CD4-positive, alpha-beta T cell treated with Interleukin-12 subunit alpha and Interleukin-12 subunit beta, for 1 hour (primary cell): ENCODE measurements at regions not wholly inside any gene's neighbourhood (a gene's known extent, or its start where the extent isn't known, plus 50 kb on each side); places are given as distances from the start of the nearest gene placed in this dataset.
A peak's percentile ranks its signal among the peaks of the same experiment; 100 is the strongest.
"Not testable (repeated sequence)": the region's sequence is repeated elsewhere in the genome, so short reads cannot be mapped to it uniquely, and the experiment has no call there.

ENCODE experiments used
- DNase-seq: peaks from one replicate; pipeline ENCODE4 v3.0.0-alpha.2; 2020

DNA sequence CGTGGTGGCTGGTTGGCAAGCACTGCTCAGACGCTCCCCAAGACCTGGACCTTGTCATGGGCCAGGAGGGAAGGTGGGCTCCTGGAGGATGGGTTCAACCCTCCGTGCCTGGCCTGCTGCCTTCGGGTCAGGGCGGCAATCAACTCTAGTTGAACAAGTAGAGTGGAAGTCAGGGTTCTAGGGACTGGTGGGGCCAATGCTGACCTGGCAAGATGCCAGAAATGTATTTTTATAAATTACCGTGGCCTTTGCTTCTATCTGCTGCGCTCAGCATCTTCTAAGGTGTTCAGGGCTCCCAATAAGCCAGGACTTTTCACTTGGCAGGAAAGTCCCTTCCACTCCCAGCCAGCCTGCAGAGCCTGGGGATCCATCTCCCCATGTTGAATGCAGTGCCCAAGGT lies 207.1 kb upstream of the N4BP1 start:
- no peak for DNase-seq

- no peak for DNase-seq
Observed at GRCh38 chr16:48816393-48816792, 206.4 kb upstream of the N4BP1 start.

- no peak for DNase-seq
Observed at GRCh38 chr16:48814994-48815393, 205.0 kb upstream of the N4BP1 start.

DNA sequence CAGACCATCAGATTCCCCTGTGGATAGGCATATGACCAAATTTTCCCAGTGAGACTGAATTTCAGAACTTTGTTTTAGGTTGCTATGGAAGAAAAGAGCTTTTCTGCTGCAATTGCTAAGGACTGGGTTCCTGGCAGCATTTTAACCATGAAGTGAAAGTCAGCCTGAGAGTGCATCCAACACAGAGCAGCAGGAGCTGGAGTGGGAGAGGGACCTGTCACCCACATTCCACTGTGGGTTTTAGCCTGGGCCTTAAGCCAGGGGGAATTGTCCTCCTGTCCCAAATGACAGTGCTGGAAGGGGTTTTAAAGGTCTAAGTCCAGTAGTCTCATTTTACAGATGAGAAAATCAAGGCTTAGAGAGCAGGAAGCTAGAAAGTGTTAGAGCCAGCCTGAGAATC lies 203.5 kb upstream of the N4BP1 start:
- no peak for DNase-seq

DNA sequence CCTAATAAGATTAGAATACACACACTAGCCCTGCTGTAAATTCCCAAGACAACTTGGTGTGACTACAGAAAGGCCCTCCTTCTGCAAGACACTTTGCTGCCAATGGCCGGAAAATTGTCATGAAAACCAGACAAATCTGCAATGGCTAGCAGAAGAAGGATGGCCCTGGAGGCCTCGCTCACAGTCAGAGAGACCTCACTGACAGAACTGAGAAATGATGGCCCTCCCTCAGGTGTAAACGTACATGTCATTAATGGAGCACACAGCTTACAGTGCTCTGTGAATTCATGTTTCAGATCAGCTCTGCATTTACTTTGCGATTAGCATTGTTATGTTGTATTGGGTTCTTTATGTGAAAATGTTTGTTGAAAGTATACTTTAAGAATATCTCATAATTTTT lies 202.9 kb upstream of the N4BP1 start:
- DNase-seq, result no peak

DNA sequence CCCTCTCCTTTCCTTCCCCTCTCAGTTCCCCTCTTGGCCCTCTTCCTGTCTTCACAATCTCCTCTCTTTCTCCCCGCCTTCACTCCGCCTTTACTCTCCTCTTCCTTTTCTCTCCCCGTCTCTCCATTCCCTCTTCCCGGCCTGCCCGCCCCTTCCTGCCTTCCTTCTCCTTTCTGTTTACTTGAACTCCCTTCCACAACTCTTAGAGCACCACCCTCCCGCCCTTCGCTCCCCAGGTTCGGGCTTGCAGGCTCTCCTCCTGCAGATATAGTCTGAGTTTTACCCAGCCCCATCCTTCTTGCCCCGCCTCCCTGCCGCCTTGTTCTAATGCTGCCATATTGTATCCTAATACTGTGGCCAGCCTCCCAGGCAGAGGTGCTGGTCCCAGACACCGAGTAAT lies 201.5 kb upstream of the N4BP1 start:
- no peak for DNase-seq

GRCh38 chr16:48810803-48811453 lies 200.9 kb upstream of the N4BP1 start:
- no peak for DNase-seq

GRCh38 chr16:48810436-48810802 lies 200.4 kb upstream of the N4BP1 start:
- no peak for DNase-seq

DNA sequence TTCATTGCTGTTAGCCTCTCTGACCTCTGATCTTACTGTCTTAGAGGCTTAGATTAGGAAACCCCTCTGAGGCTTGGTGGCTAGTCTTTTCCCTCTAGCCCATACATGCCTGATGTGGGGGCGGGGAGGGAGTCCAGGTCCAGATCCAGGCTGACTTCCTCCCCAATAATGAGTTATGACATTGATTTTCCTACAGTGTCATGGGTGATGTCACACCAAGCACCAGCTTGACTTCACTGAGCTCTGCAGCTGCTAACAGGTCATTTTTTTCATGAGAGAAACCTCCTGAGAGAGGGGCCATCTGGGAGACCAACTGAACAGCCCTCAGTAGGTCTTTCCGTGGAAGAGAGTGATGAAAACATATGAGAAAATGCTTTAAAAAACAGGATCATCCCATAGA lies 180.2 kb upstream of the N4BP1 start:
- DNase-seq, result no peak

DNA sequence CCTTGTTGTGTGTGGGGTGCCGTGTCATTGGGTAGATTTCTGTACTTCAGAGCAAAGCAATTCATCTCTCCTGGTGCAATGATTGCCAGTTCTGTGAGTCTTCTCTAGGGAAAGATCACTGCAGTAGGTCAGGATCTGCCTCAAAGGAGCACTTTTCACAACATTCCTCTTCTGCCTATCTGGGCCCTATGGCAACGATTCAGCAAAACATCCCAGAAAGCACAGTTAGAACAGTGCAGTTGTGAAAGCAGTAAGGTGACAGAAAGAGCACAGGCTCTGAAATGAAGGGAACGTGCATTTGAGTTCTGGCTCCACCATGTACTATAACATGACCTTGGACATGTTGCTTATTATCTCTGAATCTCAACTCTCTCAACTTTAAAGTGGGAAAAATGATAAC lies 178.5 kb upstream of the N4BP1 start:
- no peak for DNase-seq

DNA sequence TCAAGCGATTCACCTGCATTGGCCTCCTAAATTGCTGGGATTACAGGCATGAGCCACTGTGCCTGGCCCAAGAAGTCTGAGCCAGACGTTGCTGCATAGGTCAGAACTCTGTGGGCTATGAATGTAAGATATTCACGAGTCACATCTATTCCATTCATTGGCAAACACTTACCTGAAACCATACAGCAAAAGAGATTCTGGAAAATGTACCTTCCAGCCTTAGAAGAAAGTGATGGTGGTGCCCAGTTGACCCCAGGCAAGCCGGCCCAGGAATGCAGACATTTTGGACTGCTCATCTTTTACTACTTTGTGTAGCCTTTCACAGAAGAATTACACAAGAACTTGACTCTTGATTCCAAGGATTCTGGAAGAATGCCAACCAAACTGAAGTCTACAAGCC lies 135.6 kb upstream of the N4BP1 start:
- no peak for DNase-seq

DNA sequence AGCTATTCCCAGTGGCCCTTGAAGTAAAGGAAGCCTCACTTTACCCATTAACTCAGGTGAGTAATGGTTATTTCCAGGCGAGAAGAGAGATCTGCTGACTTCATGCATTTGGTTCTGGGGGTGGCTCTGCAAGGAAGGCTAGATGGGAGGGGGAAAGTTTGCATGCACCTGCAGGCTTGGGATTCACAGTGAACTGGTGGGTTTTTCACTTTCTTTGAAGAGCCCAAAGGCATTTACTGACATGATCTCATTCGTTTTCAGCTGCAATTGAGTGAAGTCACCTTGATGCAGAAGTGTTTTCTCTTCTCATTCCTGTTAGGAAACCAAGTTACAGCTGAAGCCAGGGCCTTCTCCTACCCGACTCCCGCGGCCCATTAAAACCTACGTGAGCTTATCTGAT lies 131.0 kb upstream of the N4BP1 start:
- no peak for DNase-seq

DNA sequence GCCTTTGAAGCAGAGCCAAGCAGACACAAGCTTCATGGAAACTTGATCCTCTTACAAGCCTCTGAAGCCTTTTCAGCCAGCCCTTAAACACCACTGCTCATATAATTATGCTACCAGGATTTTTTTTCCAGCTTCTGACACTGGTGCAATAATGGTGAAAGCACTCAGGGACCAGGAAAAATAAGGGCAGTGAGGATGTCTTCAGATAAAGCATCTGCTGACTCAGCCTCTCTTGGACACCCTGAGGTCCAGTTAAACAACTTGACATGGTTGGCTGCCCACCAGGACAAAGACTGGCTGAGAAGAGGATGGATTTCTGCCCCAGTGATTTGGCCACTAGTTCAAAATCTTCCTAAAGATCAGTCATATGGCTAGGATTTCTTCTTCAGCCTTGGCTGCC lies 124.2 kb upstream of the N4BP1 start:
- no peak for DNase-seq

DNA sequence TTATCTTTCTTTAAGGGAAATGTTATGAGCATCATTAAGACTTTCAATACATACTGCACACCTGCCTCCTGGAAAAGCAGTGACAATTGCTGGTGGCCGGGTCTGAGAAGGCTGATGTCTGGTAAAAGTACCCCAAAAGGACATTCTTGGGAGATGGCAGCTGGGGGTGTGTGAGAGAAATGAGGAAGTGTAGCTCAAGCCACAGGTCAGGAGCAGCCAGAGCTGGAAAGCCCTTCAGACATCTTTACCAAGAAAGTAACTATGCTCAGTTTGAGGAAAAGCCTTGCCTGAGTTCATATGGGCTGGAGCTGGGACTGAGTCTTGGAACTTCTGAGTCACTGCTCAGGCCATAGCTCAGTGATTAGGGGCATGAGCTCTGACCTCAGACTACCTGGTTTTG lies 94.7 kb upstream of the N4BP1 start:
- DNase-seq, result no peak

- DNase-seq, result peak; percentile 17
Observed at GRCh38 chr16:48687421-48688038, 77.5 kb upstream of the N4BP1 start.

DNA sequence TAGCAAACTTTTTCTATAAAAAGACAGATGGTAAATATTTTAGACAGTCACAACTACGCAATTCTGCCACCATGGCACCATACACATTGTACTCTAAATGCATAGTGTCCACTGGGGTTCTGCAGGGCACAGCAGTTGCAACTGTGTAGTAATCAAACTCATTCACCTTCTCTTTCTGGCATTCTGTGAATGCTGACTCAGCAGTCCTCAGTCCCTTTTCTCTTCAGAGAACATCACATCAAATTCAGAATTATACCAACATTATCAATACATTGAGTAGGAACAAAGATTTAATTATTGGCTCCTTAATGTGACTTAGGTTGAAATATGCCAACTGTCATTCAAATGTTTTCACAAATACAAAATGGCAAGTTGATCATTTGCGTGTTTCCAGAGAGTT lies 74.2 kb upstream of the N4BP1 start:
- no peak for DNase-seq

- DNase-seq, result no peak
Observed at GRCh38 chr16:48682971-48683370, 73.0 kb upstream of the N4BP1 start.

- DNase-seq, result no peak
Observed at GRCh38 chr16:48681520-48681919, 71.5 kb upstream of the N4BP1 start.

- no peak for DNase-seq
Observed at GRCh38 chr16:48680881-48681280, 70.9 kb upstream of the N4BP1 start.

- no peak for DNase-seq
Observed at GRCh38 chr16:48676836-48677235, 66.9 kb upstream of the N4BP1 start.

GRCh38 chr16:48668184-48668583 lies 58.2 kb upstream of the N4BP1 start:
- not testable (repeated sequence) for DNase-seq

DNA sequence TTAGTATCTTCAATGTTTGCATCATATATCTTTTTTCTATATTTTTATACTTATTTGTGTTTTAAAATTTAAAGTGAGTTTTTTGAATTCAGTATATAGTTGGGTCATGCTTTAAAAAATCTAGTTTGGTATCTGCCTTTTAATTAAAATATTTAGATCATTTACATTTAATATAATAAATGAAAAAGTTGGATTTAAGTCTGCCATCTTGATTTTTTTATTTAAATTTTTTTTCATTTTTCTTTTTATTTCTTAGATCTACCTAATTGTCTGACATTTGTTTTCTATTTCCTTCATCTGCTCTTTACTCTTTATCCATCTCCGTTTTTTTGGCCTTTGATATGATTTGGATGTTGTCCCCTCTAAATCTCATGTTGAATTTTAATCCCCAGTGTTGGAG lies 50.0 kb upstream of the N4BP1 start:
- DNase-seq, result no peak
